Ovary (tissue), 7 donors: ENCODE measurements at regions not wholly inside any gene's neighbourhood (a gene's known extent, or its start where the extent isn't known, plus 50 kb on each side); places are given as distances from the start of the nearest gene placed in this dataset.
"Not testable (repeated sequence)": the region's sequence is repeated elsewhere in the genome, so short reads cannot be mapped to it uniquely, and the experiment has no call there.

Experiments used
- DNase-seq, 5 donors: peaks; one replicate each; pipeline ENCODE4 v3.0.0-alpha.2; 2019 to 2020
- H3K27ac ChIP-seq, 2 donors: fragments of 200-600 bp; one replicate each; pipeline versions ENCODE4 v1.5.1 to v1.8.0; 2019 to 2022
- H3K27me3 ChIP-seq: fragments of 200-600 bp; one replicate; pipeline ENCODE4 v1.8.0; 2022
- H3K36me3 ChIP-seq: fragments of 200-600 bp; sonication (generic); one replicate; pipeline ENCODE4 v1.5.1; 2019
- H3K4me1 ChIP-seq: one replicate; pipeline ENCODE4 v1.8.1; 2013; ENCODE audit warnings: mild to moderate bottlenecking, moderate library complexity; ENCODE audit not compliant: insufficient read depth
- H3K4me3 ChIP-seq: fragments of 200-600 bp; sonication (generic); one replicate; pipeline ENCODE4 v1.5.1; 2017
- H3K9me3 ChIP-seq, 2 donors: fragments of 200-600 bp in 1 of 2; sonication (generic) in 1 of 2; one replicate each; pipeline versions ENCODE4 v1.5.1 to v1.8.1; 2013 to 2019; ENCODE audit warnings: mild to moderate bottlenecking in 1 of 2, moderate library complexity in 1 of 2
- EP300 ChIP-seq: sonication (generic); formaldehyde crosslinking; IDR thresholded peaks from one replicate; pipeline ENCODE4 v1.6.1; 2017; ENCODE audit warnings: antibody characterized with exemption
- POLR2A ChIP-seq: fragments of 450-650 bp; IDR thresholded peaks from one replicate; pipeline ENCODE4 v1.6.1; 2017; ENCODE audit warnings: antibody characterized with exemption, mild to moderate bottlenecking, moderate library complexity
- WGBS, 3 donors: extraction: QIAGEN DNeasy Blood & Tissue Kit in 1 of 3; methylation state at CpG; one replicate each; pipeline versions ENCODE4 v1.1.5 to v1.1.7; 2013 to 2017; 5-methylcytosine and 5-hydroxymethylcytosine counted together
- intact Hi-C, 4 donors: fragments of 100-400 bp; cut with DNase I; formaldehyde crosslinking; loops; one replicate each; pipeline versions ENCODE4 v1.11.0 to v1.15.1; 2022 to 2023
- TF ChIP-seq, protein P1 (sequence below), 3 donors: fragments of 450-650 bp in 2 of 3; fragments of 200-600 bp in 1 of 3; IDR thresholded peaks; one replicate each; pipeline versions ENCODE4 v1.5.1 to v1.8.0; 2016 to 2022; ENCODE audit warnings: antibody characterized with exemption in 3 of 3, mild to moderate bottlenecking in 1 of 3
- donor health status: DM: no; HTN: no; CAD: no; lungs with moderate emphysema.
- donor health status: DM: no; HTN: no; CAD: no.
- donor health status: Bipolar disorder and iron deficiency.
- donor health status: DM: no; HTN: no; CAD: no.
- donor health status: DM: yes; HTN: yes; CAD: no.

DNA sequence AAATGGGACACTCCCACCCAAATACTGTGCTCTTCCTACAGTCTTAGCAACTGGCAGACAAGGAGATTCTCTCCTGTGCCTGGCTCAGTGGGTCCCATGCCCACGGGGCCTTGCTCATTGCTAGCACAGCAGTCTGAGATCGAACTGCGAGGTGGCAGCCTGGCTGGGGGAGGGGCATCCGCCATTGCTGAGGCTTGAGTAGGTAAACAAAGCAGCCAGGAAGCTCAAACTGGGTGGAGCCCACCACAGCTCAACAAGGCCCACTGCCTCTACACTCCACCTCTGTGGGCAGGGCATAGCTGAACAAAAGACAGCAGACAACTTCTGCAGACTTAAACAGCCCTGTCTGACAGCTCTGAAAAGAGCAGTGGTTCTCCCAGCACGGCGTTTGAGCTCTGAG lies 174.8 kb downstream of the COL12A1 start:
- H3K9me3 ChIP-seq, H3K36me3 ChIP-seq, DNase-seq, H3K27me3 ChIP-seq, intact Hi-C loops, H3K4me3 ChIP-seq, H3K4me1 ChIP-seq, H3K27ac ChIP-seq: not testable (repeated sequence)
- WGBS, 3 donors, result 92 to 100% (median 95%) methylated on average over 6 of the region's 6 CpGs

DNA sequence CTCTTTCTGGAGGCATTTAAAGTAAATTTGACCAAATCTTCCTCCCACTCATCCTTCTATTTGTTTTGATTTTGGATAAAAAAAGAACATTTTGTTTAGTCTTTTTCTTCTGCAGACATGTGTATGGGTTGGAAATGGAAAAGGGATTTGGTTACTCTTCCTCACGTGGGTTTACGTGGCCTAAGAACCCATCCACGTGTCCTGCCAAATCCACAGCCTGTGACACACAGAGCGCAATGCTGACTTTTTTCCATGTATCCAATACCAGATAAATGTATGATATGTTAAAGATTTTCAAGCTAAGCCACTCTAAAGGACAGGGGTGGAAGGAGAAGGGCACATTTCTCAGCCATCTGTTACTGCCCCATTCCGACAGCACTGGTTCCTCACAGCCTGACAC lies 176.5 kb downstream of the COL12A1 start:
- DNase-seq, result peak in 2 of 5 donors; percentile 22 to 43
- no peak overlapping the region for H3K4me3 ChIP-seq
- no peaks in the 10 kb centered on the region for H3K27me3 ChIP-seq
- intact Hi-C loops, result no loop called here
- 28 to 53% (median 29%) methylated on average over 5 of the region's 5 CpGs for WGBS, 3 donors
- no peaks in the 10 kb centered on the region for H3K9me3 ChIP-seq
- H3K27ac ChIP-seq, result no peak overlapping the region
- TF ChIP-seq POLR2A, result no peak
- TF ChIP-seq EP300, result no peak
- TF ChIP-seq, protein P1, sequence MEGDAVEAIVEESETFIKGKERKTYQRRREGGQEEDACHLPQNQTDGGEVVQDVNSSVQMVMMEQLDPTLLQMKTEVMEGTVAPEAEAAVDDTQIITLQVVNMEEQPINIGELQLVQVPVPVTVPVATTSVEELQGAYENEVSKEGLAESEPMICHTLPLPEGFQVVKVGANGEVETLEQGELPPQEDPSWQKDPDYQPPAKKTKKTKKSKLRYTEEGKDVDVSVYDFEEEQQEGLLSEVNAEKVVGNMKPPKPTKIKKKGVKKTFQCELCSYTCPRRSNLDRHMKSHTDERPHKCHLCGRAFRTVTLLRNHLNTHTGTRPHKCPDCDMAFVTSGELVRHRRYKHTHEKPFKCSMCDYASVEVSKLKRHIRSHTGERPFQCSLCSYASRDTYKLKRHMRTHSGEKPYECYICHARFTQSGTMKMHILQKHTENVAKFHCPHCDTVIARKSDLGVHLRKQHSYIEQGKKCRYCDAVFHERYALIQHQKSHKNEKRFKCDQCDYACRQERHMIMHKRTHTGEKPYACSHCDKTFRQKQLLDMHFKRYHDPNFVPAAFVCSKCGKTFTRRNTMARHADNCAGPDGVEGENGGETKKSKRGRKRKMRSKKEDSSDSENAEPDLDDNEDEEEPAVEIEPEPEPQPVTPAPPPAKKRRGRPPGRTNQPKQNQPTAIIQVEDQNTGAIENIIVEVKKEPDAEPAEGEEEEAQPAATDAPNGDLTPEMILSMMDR (IDR thresholded peaks at IDR 0.05), result no peak
- no peaks in the 10 kb centered on the region for H3K36me3 ChIP-seq
- peaks cover 2% of the 10 kb centered on the region for H3K4me1 ChIP-seq

DNA sequence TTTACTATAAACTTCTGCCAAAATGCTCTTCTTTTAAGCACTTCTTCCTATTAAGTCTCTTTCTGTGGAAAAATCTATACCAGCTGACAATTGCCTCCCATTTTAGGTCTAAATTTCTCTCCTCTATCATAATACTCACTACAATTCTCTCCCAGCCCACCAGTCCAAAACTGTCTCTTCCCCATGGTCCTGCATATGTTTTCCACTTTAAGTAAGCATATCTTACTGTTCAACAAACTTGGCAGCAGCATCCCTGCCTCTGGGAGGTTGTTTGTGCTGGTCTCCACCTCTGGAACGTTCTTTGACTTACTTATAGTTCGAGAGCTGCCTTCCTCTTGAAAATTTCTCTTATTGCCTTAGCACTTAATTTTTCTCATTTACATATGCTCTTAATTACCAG lies 180.5 kb downstream of the COL12A1 start:
- H3K4me3 ChIP-seq, result no peak overlapping the region
- intact Hi-C loops, result no loop called here
- TF ChIP-seq, protein P1 (IDR thresholded peaks at IDR 0.05), result no peak
- H3K4me1 ChIP-seq, result peaks cover 2% of the 10 kb centered on the region
- DNase-seq, result no peak
- no peaks in the 10 kb centered on the region for H3K36me3 ChIP-seq
- H3K27ac ChIP-seq, result no peak overlapping the region
- no peaks in the 10 kb centered on the region for H3K9me3 ChIP-seq
- 19 to 37% (median 26%) methylated on average over 2 of the region's 2 CpGs for WGBS, 3 donors
- H3K27me3 ChIP-seq, result no peaks in the 10 kb centered on the region

- no peaks in the 10 kb centered on the region for H3K27me3 ChIP-seq
- 1 to 14% (median 12%) methylated on average over 1 of the region's 1 CpG for WGBS, 3 donors
- no peak for TF ChIP-seq EP300
Measured at GRCh38 chr6:75024828-75025227, 181.0 kb downstream of the COL12A1 start.

DNA sequence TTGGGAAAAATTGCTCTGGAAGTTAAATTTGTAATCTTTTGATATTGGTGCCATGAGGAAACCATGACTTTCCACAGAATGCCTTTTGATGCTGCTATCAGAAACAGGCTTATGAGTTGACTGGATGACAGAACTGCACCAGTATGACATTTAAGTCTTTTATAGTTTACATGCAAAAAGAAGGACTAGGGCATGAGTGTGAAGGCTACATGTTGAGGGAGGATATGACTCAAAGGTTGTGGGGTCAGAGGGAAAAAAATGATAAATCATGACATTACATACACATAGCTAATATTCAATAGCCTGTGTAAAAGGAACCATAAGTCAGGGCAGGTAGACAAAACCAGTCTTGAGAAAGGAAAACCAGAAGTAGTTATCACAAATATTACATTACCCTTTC lies 182.2 kb downstream of the COL12A1 start:
- intact Hi-C loops, result no loop called here
- TF ChIP-seq POLR2A (no peak), EP300 (no peak)
- TF ChIP-seq, protein P1 (IDR thresholded peaks at IDR 0.05), result no peak
- no peak for DNase-seq
- no peaks in the 10 kb centered on the region for H3K36me3 ChIP-seq
- H3K9me3 ChIP-seq, result no peaks in the 10 kb centered on the region
- no peaks in the 10 kb centered on the region for H3K27me3 ChIP-seq
- H3K4me1 ChIP-seq, result no peaks in the 10 kb centered on the region
- H3K27ac ChIP-seq, result no peak overlapping the region
- H3K4me3 ChIP-seq, result no peak overlapping the region

More at GRCh38 chr6:75024828-75025227, 181.0 kb downstream of the COL12A1 start:
- peaks cover 2% of the 10 kb centered on the region for H3K4me1 ChIP-seq
- no peak overlapping the region for H3K4me3 ChIP-seq
- H3K9me3 ChIP-seq, result no peaks in the 10 kb centered on the region
- H3K36me3 ChIP-seq, result no peaks in the 10 kb centered on the region
- H3K27ac ChIP-seq, result no peak overlapping the region
- intact Hi-C loops, result no loop called here
- DNase-seq, result no peak

DNA sequence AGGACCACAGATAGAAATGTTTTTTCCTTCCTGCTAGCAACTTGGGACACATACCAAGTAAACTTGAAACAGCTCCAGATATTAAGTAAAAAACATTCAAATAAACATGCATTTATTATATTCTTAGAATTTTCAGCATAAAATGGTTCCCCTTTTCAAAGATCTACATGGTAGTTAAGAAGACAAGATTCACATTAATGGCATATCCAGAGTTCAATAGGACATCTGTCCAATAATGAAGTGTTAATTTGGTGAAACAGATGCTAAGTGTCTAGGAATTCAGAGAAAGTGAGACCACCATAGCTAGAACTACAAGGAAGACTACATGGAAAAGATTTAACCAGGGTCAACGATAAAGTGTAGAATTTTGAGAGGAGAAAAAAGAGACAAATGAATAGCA lies 184.9 kb downstream of the COL12A1 start:
- TF ChIP-seq POLR2A, result no peak
- TF ChIP-seq EP300, result no peak
- TF ChIP-seq, protein P1 (IDR thresholded peaks at IDR 0.05), result no peak
- Histone ChIP-seq H3K9me3 (no peaks in the 10 kb centered on the region), H3K27ac (no peak overlapping the region), H3K4me3 (no peak overlapping the region), H3K4me1 (no peaks in the 10 kb centered on the region), H3K27me3 (no peaks in the 10 kb centered on the region), H3K36me3 (no peaks in the 10 kb centered on the region)
- intact Hi-C loops, result no loop called here
- DNase-seq, result no peak
- WGBS, 3 donors, result 89 to 94% (median 89%) methylated on average over 1 of the region's 1 CpG
